DND-41 (cell line): ENCODE measurements at regions not wholly inside any gene's neighbourhood (a gene's known extent, or its start where the extent isn't known, plus 50 kb on each side); places are given as distances from the start of the nearest gene placed in this dataset.
A peak's percentile ranks its signal among the peaks of the same experiment; 100 is the strongest.

Source experiments
- ATAC-seq: fragments of 200-7000 bp; cut with Tn5 transposase; 3 replicates; pipeline ENCODE4 v1.9.1; 2021; ENCODE audit warnings: low read depth; ENCODE audit not compliant: insufficient read depth
- DNase-seq: peaks from one replicate; pipeline ENCODE4 v3.0.0-alpha.2; 2020
- H2AFZ ChIP-seq: 2 replicates; pipeline ENCODE4 v1.6.0; 2012; ENCODE audit warnings: low read depth, low read length
- H3K27ac ChIP-seq: 2 replicates; pipeline ENCODE4 v1.5.1; 2012; ENCODE audit warnings: low read length, inconsistent platforms
- H3K27me3 ChIP-seq: fragments of 200-600 bp; sonication (generic); 2 replicates; pipeline ENCODE4 v1.6.0; 2012; ENCODE audit warnings: low read length, mild to moderate bottlenecking, inconsistent platforms; ENCODE audit not compliant: insufficient read depth, poor library complexity
- H3K36me3 ChIP-seq: 2 replicates; pipeline ENCODE4 v1.5.1; 2012; ENCODE audit warnings: low read length, inconsistent platforms; ENCODE audit not compliant: insufficient read depth
- H3K4me1 ChIP-seq: 2 replicates; pipeline ENCODE4 v1.5.1; 2012; ENCODE audit warnings: mild to moderate bottlenecking, low read length; ENCODE audit not compliant: insufficient read depth
- H3K4me2 ChIP-seq: 2 replicates; pipeline ENCODE4 v1.6.0; 2012; ENCODE audit warnings: mild to moderate bottlenecking, moderate library complexity, low read length, inconsistent platforms; ENCODE audit not compliant: insufficient read depth
- H3K4me3 ChIP-seq, 2 experiments: fragments of 200-600 bp in 1 of 2; shearing (Covaris generic) in 1 of 2; 2 replicates each; pipeline ENCODE4 v1.5.1; 2012 to 2016; ENCODE audit warnings: inconsistent platforms in 2 of 2, low read length in 2 of 2, mild to moderate bottlenecking in 2 of 2, low read depth in 1 of 2, moderate library complexity in 1 of 2
- H3K79me2 ChIP-seq: 2 replicates; pipeline ENCODE4 v1.6.0; 2012; ENCODE audit warnings: low read length, inconsistent platforms; ENCODE audit not compliant: insufficient read depth
- H3K9ac ChIP-seq: 2 replicates; pipeline ENCODE4 v1.6.0; 2012; ENCODE audit warnings: low read depth, mild to moderate bottlenecking, inconsistent platforms, low read length, moderate library complexity
- H3K9me3 ChIP-seq: 2 replicates; pipeline ENCODE4 v1.5.1; 2012; ENCODE audit warnings: low read length, moderate library complexity, mild to moderate bottlenecking, inconsistent platforms; ENCODE audit not compliant: insufficient read depth, severe bottlenecking
- H4K20me1 ChIP-seq: 2 replicates; pipeline ENCODE4 v1.6.0; 2012; ENCODE audit warnings: low read length; ENCODE audit not compliant: insufficient read depth
- EZH2 ChIP-seq: IDR thresholded peaks from 3 replicates; pipeline ENCODE4 v1.6.1; 2012; ENCODE audit warnings: borderline replicate concordance, low read depth, mild to moderate bottlenecking, moderate library complexity, low read length, inconsistent platforms; ENCODE audit not compliant: severe bottlenecking
- TF ChIP-seq, protein P1 (sequence below): IDR thresholded peaks from 2 replicates; pipeline ENCODE4 v1.5.1; 2012; ENCODE audit warnings: borderline replicate concordance, low read length, moderate library complexity, mild to moderate bottlenecking; ENCODE audit not compliant: poor library complexity, severe bottlenecking; ENCODE audit errors: extremely low read depth

DNA sequence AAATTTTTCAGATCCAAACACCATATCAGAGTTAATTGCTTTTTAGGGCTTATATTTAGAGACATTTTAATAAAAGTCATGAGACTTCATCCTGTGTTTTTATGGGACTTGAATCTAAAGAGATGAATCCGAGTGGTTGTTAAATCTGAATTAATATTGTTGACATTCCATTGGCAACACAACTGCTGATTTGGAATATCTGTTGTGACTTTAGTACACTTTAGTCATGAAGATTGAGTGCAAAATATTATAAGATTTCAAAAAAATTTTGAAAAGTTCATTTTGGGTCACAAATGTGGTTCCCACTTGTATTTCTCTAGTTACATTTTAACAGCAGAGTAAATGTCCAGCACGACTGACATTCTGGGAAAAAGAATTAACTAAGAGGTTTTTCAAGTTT lies 442.7 kb upstream of the HSF2 start:
- Histone ChIP-seq H3K36me3 (no peaks in the 10 kb centered on the region), H3K4me1 (peaks cover 23% of the 10 kb centered on the region), H3K4me2 (no peak overlapping the region), H3K27ac (no peak overlapping the region), H2AFZ (no peak overlapping the region), H3K9me3 (no peaks in the 10 kb centered on the region), H3K79me2 (no peaks in the 10 kb centered on the region), H3K9ac (no peak overlapping the region), H3K27me3 (no peaks in the 10 kb centered on the region), H3K4me3 (no peak overlapping the region), H4K20me1 (no peaks in the 10 kb centered on the region)
- TF ChIP-seq EZH2 = no peak
- TF ChIP-seq, protein P1, sequence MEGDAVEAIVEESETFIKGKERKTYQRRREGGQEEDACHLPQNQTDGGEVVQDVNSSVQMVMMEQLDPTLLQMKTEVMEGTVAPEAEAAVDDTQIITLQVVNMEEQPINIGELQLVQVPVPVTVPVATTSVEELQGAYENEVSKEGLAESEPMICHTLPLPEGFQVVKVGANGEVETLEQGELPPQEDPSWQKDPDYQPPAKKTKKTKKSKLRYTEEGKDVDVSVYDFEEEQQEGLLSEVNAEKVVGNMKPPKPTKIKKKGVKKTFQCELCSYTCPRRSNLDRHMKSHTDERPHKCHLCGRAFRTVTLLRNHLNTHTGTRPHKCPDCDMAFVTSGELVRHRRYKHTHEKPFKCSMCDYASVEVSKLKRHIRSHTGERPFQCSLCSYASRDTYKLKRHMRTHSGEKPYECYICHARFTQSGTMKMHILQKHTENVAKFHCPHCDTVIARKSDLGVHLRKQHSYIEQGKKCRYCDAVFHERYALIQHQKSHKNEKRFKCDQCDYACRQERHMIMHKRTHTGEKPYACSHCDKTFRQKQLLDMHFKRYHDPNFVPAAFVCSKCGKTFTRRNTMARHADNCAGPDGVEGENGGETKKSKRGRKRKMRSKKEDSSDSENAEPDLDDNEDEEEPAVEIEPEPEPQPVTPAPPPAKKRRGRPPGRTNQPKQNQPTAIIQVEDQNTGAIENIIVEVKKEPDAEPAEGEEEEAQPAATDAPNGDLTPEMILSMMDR = no peak
- DNase-seq (no peak), ATAC-seq (no peak)

DNA sequence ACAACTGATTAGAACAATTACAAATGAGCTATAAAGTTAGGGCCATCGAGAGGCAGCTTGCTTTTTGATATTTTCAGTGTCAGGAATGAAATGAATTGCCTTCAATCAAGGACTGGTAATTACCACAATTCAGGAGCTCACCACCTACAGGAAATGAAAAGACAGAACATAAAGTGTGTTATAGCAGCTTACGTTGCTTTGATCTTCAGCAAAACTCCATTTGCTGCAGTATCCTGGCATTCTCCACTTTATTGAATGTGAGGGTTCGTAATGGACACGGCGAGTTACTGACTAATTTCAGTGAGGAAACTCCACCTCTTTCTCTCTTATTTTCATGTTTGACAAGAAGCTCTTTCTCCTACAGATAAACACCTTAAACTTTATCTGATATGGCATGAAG lies 440.0 kb upstream of the HSF2 start:
- H3K4me2 ChIP-seq = peak overlapping the region; percentile 52
- peak; percentile 59 for DNase-seq
- peak overlapping the region; percentile 64 for H2AFZ ChIP-seq
- ATAC-seq = peak; percentile 99
- peaks cover 23% of the 10 kb centered on the region for H3K4me1 ChIP-seq
- no peaks in the 10 kb centered on the region for H3K36me3 ChIP-seq
- peak overlapping the region; percentile 68 for H3K27ac ChIP-seq
- peak overlapping the region; percentile 16 for H3K9ac ChIP-seq
- peak overlapping the region in 1 of 2 experiments; percentile 18; a peak in 1 of 4 replicates for H3K4me3 ChIP-seq
- no peaks in the 10 kb centered on the region for H3K79me2 ChIP-seq
- TF ChIP-seq, protein P1 = peak; percentile 53
- no peak for TF ChIP-seq EZH2
- H3K9me3 ChIP-seq = no peaks in the 10 kb centered on the region
- H3K27me3 ChIP-seq = no peaks in the 10 kb centered on the region
- no peaks in the 10 kb centered on the region for H4K20me1 ChIP-seq

DNA sequence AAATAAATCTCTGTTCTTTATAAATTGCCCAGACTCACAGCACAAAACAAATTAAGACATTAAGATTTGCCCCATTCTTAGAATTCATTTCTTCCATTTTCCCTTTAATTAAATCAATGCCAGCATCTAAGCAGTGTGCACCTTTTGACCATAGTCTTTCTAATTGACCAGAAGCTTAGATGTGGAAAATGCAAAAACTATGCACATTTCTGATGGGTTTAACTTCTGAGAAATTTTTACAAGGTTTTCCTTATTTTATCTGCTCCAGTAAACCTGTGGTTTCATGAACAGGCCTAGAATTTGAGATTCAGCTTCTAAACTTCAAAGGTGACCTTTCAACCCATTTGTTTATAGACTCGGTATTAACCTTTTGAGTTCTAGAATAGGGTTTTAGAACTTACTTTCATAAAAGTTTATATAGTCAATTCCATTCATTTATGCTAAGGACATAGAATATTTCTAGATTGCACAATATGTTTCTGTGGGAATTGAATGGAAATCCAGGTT lies 437.8 kb upstream of the HSF2 start:
- H3K36me3 ChIP-seq = no peaks in the 10 kb centered on the region
- H4K20me1 ChIP-seq = no peaks in the 10 kb centered on the region
- no peak overlapping the region for H3K9ac ChIP-seq
- TF ChIP-seq EZH2 = no peak
- TF ChIP-seq, protein P1 = no peak
- no peak overlapping the region for H2AFZ ChIP-seq
- no peak overlapping the region for H3K27ac ChIP-seq
- no peak for DNase-seq
- no peaks in the 10 kb centered on the region for H3K9me3 ChIP-seq
- H3K4me2 ChIP-seq = no peak overlapping the region
- H3K79me2 ChIP-seq = no peaks in the 10 kb centered on the region
- H3K4me3 ChIP-seq = no peak overlapping the region
- no peaks in the 10 kb centered on the region for H3K27me3 ChIP-seq
- peaks cover 23% of the 10 kb centered on the region for H3K4me1 ChIP-seq
- no peak for ATAC-seq

DNA sequence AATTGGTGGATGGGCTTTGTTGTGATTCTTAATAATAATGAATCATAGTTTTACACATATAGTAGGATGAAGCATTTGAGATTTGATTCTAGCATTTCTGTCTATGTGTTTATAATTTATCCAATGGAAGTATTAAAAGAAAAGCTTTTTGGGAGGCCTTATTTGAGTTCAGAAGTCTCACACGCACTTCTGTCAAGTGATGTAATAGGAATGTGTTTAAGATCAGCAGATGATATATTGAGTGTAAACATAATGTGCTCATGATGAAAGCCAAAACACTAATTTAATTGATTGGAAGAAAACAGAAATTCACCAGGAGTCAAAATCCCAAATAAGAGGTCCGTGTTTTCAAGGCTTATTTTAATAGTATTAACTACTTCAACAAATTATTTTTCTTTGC lies 435.6 kb upstream of the HSF2 start:
- ATAC-seq = no peak
- no peak overlapping the region for H2AFZ ChIP-seq
- no peak for DNase-seq
- no peak overlapping the region for H3K4me2 ChIP-seq
- no peaks in the 10 kb centered on the region for H3K9me3 ChIP-seq
- H3K27me3 ChIP-seq = no peaks in the 10 kb centered on the region
- TF ChIP-seq, protein P1 = no peak
- no peak for TF ChIP-seq EZH2
- H3K4me3 ChIP-seq = no peak overlapping the region
- no peaks in the 10 kb centered on the region for H3K79me2 ChIP-seq
- H4K20me1 ChIP-seq = no peaks in the 10 kb centered on the region
- H3K27ac ChIP-seq = no peak overlapping the region
- peaks cover 26% of the 10 kb centered on the region for H3K4me1 ChIP-seq
- H3K36me3 ChIP-seq = no peaks in the 10 kb centered on the region
- H3K9ac ChIP-seq = no peak overlapping the region
